ENCODE measurements at regions not wholly inside any gene's neighbourhood (a gene's known extent, or its start where the extent isn't known, plus 50 kb on each side); places are given as distances from the start of the nearest gene placed in this dataset.

DNA sequence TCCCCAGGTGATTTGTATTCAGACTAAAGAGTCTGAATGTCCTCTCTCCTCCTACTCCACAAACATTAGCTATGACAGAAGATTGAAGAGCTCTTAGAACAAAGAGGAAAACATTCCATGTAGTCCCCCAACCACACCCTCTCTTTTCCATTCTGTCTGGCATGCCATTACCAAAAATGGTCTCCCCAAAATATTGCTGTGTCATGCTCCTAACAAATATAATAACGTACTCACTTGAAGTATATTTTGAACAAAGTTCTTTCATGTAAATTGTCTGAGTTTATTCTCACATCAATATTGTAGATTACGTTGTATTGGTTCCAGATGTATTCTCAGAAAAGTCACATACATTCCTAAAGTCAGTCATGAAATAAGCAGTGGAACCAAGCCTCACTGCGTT lies 467.3 kb upstream of the IRAK1BP1 start:
- no peak for DNase-seq (ENCODE audit: low spot score)
- TF ChIP-seq, protein P1, sequence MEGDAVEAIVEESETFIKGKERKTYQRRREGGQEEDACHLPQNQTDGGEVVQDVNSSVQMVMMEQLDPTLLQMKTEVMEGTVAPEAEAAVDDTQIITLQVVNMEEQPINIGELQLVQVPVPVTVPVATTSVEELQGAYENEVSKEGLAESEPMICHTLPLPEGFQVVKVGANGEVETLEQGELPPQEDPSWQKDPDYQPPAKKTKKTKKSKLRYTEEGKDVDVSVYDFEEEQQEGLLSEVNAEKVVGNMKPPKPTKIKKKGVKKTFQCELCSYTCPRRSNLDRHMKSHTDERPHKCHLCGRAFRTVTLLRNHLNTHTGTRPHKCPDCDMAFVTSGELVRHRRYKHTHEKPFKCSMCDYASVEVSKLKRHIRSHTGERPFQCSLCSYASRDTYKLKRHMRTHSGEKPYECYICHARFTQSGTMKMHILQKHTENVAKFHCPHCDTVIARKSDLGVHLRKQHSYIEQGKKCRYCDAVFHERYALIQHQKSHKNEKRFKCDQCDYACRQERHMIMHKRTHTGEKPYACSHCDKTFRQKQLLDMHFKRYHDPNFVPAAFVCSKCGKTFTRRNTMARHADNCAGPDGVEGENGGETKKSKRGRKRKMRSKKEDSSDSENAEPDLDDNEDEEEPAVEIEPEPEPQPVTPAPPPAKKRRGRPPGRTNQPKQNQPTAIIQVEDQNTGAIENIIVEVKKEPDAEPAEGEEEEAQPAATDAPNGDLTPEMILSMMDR (IDR thresholded peaks at IDR 0.05), result no peak
- no peak overlapping the region for H3K4me3 ChIP-seq

DNA sequence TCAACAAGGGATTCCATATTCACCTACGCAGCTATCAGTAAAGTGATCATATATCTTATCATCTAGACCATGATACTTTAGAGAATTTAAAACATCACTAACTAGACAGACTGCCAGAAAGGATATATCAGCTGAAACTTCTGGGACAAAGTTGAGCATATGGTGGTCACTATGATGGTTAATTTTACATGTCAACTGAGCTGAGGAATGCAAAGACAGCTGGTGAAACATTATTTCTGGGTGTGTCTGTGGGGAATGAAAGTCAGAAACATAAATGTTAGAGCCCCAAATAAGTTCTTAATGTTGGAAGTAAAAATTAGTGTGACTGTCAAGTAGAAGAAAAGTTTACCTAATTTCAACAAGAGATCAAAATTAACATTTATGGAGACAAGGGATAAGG lies 440.0 kb upstream of the IRAK1BP1 start:
- DNase-seq (ENCODE audit: low spot score), result no peak
- TF ChIP-seq, protein P1 (IDR thresholded peaks at IDR 0.05), result no peak
- Histone ChIP-seq H3K4me3 (no peak overlapping the region), H3K27ac (no peak overlapping the region)

More for the DNA sequence above, 467.3 kb upstream of the IRAK1BP1 start:
- H3K27ac ChIP-seq, result no peak overlapping the region

DNA sequence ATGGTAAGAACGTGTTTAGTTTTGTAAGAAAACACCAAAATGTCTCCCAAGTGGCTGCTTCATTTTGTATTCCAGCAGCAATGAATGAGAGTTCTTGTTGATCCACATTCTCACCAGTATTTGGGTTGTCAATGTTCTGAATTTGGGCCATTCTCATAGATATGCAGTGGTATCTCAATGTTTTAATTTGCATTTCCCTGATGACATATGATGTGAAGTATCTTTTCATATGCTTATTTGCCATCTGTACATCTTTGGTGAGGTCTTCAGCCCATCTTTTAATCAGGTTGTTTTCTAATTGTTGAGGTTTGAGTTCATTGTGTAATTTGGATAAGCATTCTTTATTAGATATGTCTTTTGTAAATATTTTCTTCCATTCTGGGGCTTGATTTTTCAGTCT lies 436.8 kb upstream of the IRAK1BP1 start:
- Histone ChIP-seq H3K4me3 (no peak overlapping the region), H3K27ac (no peak overlapping the region)
- no peak for DNase-seq (ENCODE audit: low spot score)
- TF ChIP-seq, protein P1 (IDR thresholded peaks at IDR 0.05), result no peak

DNA sequence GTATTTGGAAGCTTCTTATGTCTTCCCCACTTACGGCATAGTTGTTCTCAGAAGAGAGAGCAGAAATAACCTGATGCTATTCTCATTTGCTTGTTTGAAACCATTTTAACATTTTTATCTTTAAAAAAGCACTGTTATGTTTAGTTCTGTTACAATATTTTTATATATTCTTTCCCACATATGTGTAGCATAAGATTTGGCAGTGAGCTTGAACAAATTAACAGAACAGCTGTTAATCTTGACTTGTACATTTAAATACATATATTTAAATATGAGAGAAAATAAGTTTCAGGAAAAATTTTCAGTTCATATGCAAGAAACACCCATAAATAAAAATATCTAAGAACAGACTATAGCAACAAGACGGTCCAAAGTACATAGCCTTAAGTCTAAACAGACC lies 431.7 kb upstream of the IRAK1BP1 start:
- Histone ChIP-seq H3K4me3 (no peak overlapping the region), H3K27ac (no peak overlapping the region)
- no peak for DNase-seq (ENCODE audit: low spot score)
- TF ChIP-seq, protein P1 (IDR thresholded peaks at IDR 0.05), result no peak

DNA sequence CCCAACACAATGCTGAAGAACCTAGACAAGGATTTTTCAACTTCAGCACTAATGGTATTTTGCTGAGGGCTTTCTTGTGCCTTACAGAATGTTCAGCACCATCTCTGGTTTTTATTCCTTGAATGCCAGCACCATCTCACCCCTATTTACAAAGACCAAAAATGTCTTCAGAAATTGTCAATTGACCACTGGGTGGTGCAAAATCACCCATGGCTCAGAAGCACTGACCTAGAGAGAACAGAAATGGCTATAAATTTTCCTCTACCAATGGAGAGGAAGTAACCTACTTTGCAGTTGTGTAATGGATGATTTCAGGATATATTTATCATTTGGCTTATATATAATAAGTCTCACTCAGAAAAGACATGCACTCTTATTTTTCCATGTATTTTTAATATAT lies 431.0 kb upstream of the IRAK1BP1 start:
- TF ChIP-seq, protein P1 (IDR thresholded peaks at IDR 0.05), result no peak
- DNase-seq (ENCODE audit: low spot score), result no peak

DNA sequence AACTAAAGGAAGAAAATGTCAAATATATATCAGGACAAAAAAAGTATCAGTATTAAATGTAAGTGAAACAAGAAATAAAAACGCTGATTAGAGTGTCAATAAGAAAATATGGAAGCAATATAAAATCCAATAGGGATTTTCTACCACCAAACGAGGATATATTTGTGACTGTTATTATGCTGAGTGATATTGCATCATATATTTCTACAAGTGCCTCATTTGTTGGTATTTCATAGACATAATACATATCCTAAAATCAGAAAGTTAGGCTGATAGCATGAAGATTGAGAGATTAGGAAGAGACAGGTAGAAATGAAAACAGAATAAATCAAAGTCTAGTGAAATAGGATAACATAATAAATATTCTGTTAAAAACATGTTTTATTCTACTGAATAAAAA lies 429.2 kb upstream of the IRAK1BP1 start:
- Histone ChIP-seq H3K4me3 (no peak overlapping the region), H3K27ac (no peak overlapping the region)
- TF ChIP-seq, protein P1 (IDR thresholded peaks at IDR 0.05), result no peak
- DNase-seq (ENCODE audit: low spot score), result no peak

More for the DNA sequence above, 431.0 kb upstream of the IRAK1BP1 start:
- Histone ChIP-seq H3K4me3 (no peak overlapping the region), H3K27ac (no peak overlapping the region)

DNA sequence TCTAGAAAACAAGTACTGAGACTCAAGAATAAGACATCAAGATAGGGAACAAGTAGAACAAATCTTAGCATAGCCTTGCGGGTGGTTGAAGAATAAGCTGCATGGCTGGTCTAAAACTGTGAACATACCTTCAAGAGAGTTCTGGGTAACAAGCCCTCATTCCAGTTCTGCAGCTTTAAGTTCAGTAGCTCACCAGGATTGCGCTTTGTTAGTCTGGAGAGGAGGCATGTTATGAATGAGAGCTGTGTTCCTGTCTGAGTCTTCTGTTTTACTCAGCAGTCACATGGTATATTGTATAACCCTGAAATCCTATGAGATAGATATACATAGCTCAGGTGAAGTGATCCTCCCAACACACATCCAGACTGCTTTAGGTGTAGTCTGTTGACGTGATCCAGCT lies 406.6 kb upstream of the IRAK1BP1 start:
- TF ChIP-seq, protein P1 (IDR thresholded peaks at IDR 0.05), result no peak
- Histone ChIP-seq H3K4me3 (no peak overlapping the region), H3K27ac (no peak overlapping the region)
- DNase-seq (ENCODE audit: low spot score), result no peak
